HAP-1 (cell line): ENCODE measurements at regions not wholly inside any gene's neighbourhood (a gene's known extent, or its start where the extent isn't known, plus 50 kb on each side); places are given as distances from the start of the nearest gene placed in this dataset.

Experiments used
- DNase-seq, 2 experiments: peaks; one replicate each; pipeline ENCODE4 v3.0.0-alpha.2; 2016 to 2020; ENCODE audit warnings: low spot score in 2 of 2
- H3K27me3 ChIP-seq: fragments of 250-450 bp; sonication (Bioruptor Pico); 2 replicates; pipeline ENCODE4 v1.5.1; 2020; ENCODE audit warnings: low read depth, mild to moderate bottlenecking, moderate library complexity
- H3K36me3 ChIP-seq: fragments of 250-450 bp; sonication (Bioruptor Pico); replicated peaks from 2 replicates; pipeline ENCODE4 v1.5.1; 2020; ENCODE audit warnings: mild to moderate bottlenecking
- H3K4me1 ChIP-seq: fragments of 250-450 bp; sonication (Bioruptor Pico); 2 replicates; pipeline ENCODE4 v1.5.1; 2020; ENCODE audit warnings: mild to moderate bottlenecking
- H3K4me3 ChIP-seq: fragments of 250-450 bp; sonication (Bioruptor Pico); 2 replicates; pipeline ENCODE4 v1.5.1; 2020; ENCODE audit warnings: mild to moderate bottlenecking, moderate library complexity
- H3K9me3 ChIP-seq: fragments of 250-450 bp; sonication (Bioruptor Pico); 2 replicates; pipeline ENCODE4 v1.5.1; 2020; ENCODE audit warnings: mild to moderate bottlenecking, moderate library complexity
- in situ Hi-C: fragments of 300-500 bp; cut with MboI; formaldehyde crosslinking; loops from 3 replicates; pipeline ENCODE4 v1.14.3; 2020; ENCODE audit warnings: low sequenced_read_pairs, inconsistent platforms, mixed read lengths

- DNase-seq = no peak
- Histone ChIP-seq H3K4me3 (no peak overlapping the region), H3K9me3 (no peaks in the 10 kb centered on the region), H3K4me1 (no peaks in the 10 kb centered on the region), H3K36me3 (no peaks in the 10 kb centered on the region), H3K27me3 (no peaks in the 10 kb centered on the region)
- in situ Hi-C loops = no loop called here
These were observed 390.4 kb upstream of the VRK2 start for GRCh38 chr2:57656198-57656597.

GRCh38 chr2:57669570-57669969 is 377.0 kb upstream of the VRK2 start:
- in situ Hi-C loops = no loop called here
- no peaks in the 10 kb centered on the region for H3K9me3 ChIP-seq
- H3K4me3 ChIP-seq = no peak overlapping the region
- H3K36me3 ChIP-seq = no peaks in the 10 kb centered on the region
- H3K4me1 ChIP-seq = no peaks in the 10 kb centered on the region
- DNase-seq = no peak
- H3K27me3 ChIP-seq = peaks cover 6% of the 10 kb centered on the region; the same call in 1 of the 2 replicates

- no peak for DNase-seq
- Histone ChIP-seq H3K27me3 (peaks cover 6% of the 10 kb centered on the region; the same call in 1 of the 2 replicates), H3K4me1 (no peaks in the 10 kb centered on the region), H3K9me3 (no peaks in the 10 kb centered on the region), H3K36me3 (no peaks in the 10 kb centered on the region), H3K4me3 (no peak overlapping the region)
- in situ Hi-C loops = no loop called here
These were observed 372.6 kb upstream of the VRK2 start for GRCh38 chr2:57674025-57674424.

GRCh38 chr2:57674743-57675142 is 371.9 kb upstream of the VRK2 start:
- in situ Hi-C loops = no loop called here
- no peak overlapping the region for H3K4me3 ChIP-seq
- H3K36me3 ChIP-seq = no peaks in the 10 kb centered on the region
- H3K9me3 ChIP-seq = no peaks in the 10 kb centered on the region
- peaks cover 6% of the 10 kb centered on the region; the same call in 1 of the 2 replicates for H3K27me3 ChIP-seq
- no peaks in the 10 kb centered on the region for H3K4me1 ChIP-seq
- DNase-seq = no peak

- H3K4me1 ChIP-seq = no peaks in the 10 kb centered on the region
- H3K27me3 ChIP-seq = peaks cover 3% of the 10 kb centered on the region; the same call in 1 of the 2 replicates
- no peak for DNase-seq
- in situ Hi-C loops = no loop called here
- no peak overlapping the region for H3K4me3 ChIP-seq
- no peaks in the 10 kb centered on the region for H3K9me3 ChIP-seq
- no peaks in the 10 kb centered on the region for H3K36me3 ChIP-seq
These were observed 369.3 kb upstream of the VRK2 start for GRCh38 chr2:57677296-57677695.

DNA sequence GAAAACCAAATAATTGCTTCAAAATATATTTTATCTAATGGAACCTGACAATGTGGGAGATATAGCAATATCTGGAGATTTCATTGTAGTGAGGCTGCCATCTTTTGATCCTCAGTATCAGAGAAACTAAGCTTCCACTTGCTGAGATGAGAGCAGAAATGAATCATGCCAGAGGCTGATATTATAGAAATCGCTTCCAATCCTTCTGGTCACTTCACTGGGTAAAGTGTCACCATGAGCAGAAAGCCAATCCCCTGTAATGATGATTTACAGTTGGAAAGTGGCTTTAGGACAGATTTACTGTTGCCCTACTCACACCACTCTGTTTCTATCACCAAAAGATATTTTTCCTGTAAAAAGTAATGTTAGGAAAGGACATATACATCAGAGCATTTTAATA is 365.0 kb upstream of the VRK2 start:
- Histone ChIP-seq H3K4me1 (no peaks in the 10 kb centered on the region), H3K36me3 (no peaks in the 10 kb centered on the region), H3K9me3 (no peaks in the 10 kb centered on the region), H3K27me3 (no peaks in the 10 kb centered on the region), H3K4me3 (no peak overlapping the region)
- DNase-seq = no peak
- in situ Hi-C loops = no loop called here

GRCh38 chr2:57685032-57685431 is 361.6 kb upstream of the VRK2 start:
- Histone ChIP-seq H3K36me3 (no peaks in the 10 kb centered on the region), H3K27me3 (no peaks in the 10 kb centered on the region), H3K9me3 (no peaks in the 10 kb centered on the region), H3K4me3 (no peak overlapping the region), H3K4me1 (no peaks in the 10 kb centered on the region)
- DNase-seq = no peak
- in situ Hi-C loops = no loop called here

DNA sequence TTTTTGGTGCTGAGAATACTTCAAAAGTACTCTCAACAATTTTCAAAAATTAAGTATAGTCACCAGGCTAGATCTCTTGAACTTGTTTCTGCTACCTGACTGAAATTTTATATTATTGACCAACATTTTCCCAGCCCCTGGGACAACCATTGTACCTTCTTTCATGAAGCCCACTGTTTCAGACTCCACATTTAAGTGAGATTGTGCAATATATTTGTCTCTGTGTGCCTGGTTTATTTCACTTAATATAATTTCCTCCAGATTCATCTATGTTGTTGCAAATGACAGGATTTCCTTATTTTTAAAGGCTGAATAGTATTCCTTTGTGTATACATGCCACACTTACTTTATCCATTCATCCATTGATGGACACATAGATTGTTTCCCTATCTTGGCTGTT is 354.2 kb upstream of the VRK2 start:
- H3K9me3 ChIP-seq = no peaks in the 10 kb centered on the region
- H3K27me3 ChIP-seq = no peaks in the 10 kb centered on the region
- in situ Hi-C loops = no loop called here
- H3K4me1 ChIP-seq = no peaks in the 10 kb centered on the region
- H3K4me3 ChIP-seq = no peak overlapping the region
- H3K36me3 ChIP-seq = no peaks in the 10 kb centered on the region
- no peak for DNase-seq

DNA sequence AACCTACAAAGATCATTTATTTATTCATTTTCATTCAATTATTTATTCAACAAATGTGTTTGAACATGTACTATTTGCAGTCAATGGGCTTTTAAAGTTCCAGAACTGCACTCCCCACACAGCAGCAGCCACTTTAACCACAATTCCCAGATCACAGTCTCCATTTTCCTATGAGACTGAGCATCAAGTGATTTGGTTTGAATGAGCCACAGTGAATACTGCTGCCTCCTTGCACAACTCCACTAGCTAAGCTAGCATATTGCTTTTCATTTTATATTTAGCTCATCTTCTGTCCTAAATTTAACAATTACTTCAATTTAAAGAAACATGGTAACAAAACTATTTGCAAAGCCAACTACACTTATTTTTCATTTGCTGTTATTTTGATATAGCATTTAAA is 353.4 kb upstream of the VRK2 start:
- Histone ChIP-seq H3K27me3 (no peaks in the 10 kb centered on the region), H3K4me1 (no peaks in the 10 kb centered on the region), H3K4me3 (no peak overlapping the region), H3K36me3 (no peaks in the 10 kb centered on the region), H3K9me3 (no peaks in the 10 kb centered on the region)
- in situ Hi-C loops = no loop called here
- DNase-seq = no peak

GRCh38 chr2:57693965-57694364 is 352.6 kb upstream of the VRK2 start:
- in situ Hi-C loops = no loop called here
- Histone ChIP-seq H3K36me3 (no peaks in the 10 kb centered on the region), H3K27me3 (no peaks in the 10 kb centered on the region), H3K9me3 (no peaks in the 10 kb centered on the region), H3K4me3 (no peak overlapping the region), H3K4me1 (no peaks in the 10 kb centered on the region)
- DNase-seq = no peak

DNA sequence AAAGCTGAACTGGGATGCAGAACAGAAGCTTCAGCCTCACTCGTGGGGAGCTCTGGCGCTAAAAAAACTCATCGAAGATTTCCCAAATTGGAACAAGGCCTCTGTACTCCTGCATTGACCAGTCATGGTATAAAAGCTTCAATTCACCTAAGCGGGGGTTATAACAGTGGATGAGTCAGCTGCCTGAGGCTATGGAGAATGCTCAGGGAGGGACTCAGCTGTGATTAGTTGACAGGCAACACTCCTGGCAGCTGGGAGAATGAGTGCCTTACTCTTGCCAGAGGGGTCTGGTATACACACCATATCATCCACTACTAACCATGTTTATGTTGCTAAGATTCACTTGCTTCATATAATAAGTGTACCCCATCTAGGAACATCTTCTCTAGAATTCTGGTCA is 350.6 kb upstream of the VRK2 start:
- in situ Hi-C loops = no loop called here
- DNase-seq = peak in 1 of 2 experiments; percentile 56
- H3K9me3 ChIP-seq = no peaks in the 10 kb centered on the region
- no peaks in the 10 kb centered on the region for H3K36me3 ChIP-seq
- no peak overlapping the region for H3K4me3 ChIP-seq
- H3K27me3 ChIP-seq = no peaks in the 10 kb centered on the region
- peaks cover 3% of the 10 kb centered on the region for H3K4me1 ChIP-seq

GRCh38 chr2:57698392-57698791 is 348.2 kb upstream of the VRK2 start:
- Histone ChIP-seq H3K9me3 (no peaks in the 10 kb centered on the region), H3K27me3 (no peaks in the 10 kb centered on the region), H3K36me3 (no peaks in the 10 kb centered on the region), H3K4me3 (no peak overlapping the region), H3K4me1 (peaks cover 6% of the 10 kb centered on the region)
- DNase-seq = no peak
- in situ Hi-C loops = no loop called here

- in situ Hi-C loops = no loop called here
- no peak for DNase-seq
- no peaks in the 10 kb centered on the region for H3K27me3 ChIP-seq
- peaks cover 6% of the 10 kb centered on the region for H3K4me1 ChIP-seq
- no peaks in the 10 kb centered on the region for H3K9me3 ChIP-seq
- H3K4me3 ChIP-seq = no peak overlapping the region
- H3K36me3 ChIP-seq = no peaks in the 10 kb centered on the region
These were observed 347.6 kb upstream of the VRK2 start for GRCh38 chr2:57698935-57699449.

DNA sequence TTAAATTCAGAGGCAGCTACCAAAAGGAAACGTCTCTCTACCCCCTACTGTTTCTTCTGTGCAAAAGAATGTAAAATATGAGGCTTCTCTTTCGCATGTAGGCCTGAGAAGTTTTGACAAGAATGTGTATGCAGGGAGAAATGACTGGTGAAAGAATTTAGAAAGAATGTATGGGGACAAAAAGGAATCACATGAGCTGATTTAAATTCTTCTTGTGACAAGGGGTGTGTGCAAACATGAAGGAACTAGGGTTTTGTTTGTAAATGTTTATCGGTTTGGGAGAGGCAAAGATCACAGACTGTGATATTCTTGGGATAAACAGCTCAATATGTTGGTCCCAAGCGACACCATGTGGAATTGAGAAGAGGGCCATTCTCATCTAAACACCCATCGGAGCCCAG is 345.2 kb upstream of the VRK2 start:
- H3K36me3 ChIP-seq = no peaks in the 10 kb centered on the region
- H3K4me3 ChIP-seq = no peak overlapping the region
- in situ Hi-C loops = no loop called here
- H3K27me3 ChIP-seq = no peaks in the 10 kb centered on the region
- peaks cover 6% of the 10 kb centered on the region for H3K4me1 ChIP-seq
- no peaks in the 10 kb centered on the region for H3K9me3 ChIP-seq
- DNase-seq = peak; percentile 17 to 62

DNA sequence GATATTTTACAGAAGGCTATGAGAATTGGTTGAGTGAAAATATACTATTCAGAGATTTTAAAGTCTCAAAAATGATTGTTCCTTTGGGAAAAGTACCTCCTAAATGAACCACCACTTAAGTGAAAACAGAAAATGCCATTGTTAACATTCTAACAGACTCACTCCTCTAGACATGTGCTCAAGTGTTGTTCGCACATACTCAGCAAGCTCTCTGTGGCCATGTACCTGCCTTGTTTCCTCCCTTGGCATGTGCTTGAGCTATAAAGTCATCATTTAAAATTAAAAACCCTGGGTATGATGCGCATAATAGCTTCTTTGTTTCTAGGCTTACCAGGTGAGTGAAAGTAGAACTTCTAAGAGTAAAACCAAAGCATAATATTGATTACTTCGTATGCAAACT is 343.2 kb upstream of the VRK2 start:
- no peak for DNase-seq
- Histone ChIP-seq H3K9me3 (no peaks in the 10 kb centered on the region), H3K27me3 (no peaks in the 10 kb centered on the region), H3K4me1 (peaks cover 6% of the 10 kb centered on the region), H3K4me3 (no peak overlapping the region), H3K36me3 (no peaks in the 10 kb centered on the region)
- in situ Hi-C loops = no loop called here
